ENCODE measurements at regions not wholly inside any gene's neighbourhood (a gene's known extent, or its start where the extent isn't known, plus 50 kb on each side); places are given as distances from the start of the nearest gene placed in this dataset.

GRCh38 chr20:60669211-60669610 lies 582.9 kb upstream of the CDH4 start:
- no peak for TF ChIP-seq CTCF (IDR thresholded peaks at IDR 0.05; ENCODE audit: low read depth, low read length)
- H3K4me3 ChIP-seq (ENCODE audit: low read depth, low read length) = no peak overlapping the region
- DNase-seq (ENCODE audit: low read depth, low spot score) = no peak
- in situ Hi-C loops (cut with HindIII; ENCODE audit: low sequenced_read_pairs) = no loop called here

- no peak for TF ChIP-seq CTCF (IDR thresholded peaks at IDR 0.05; ENCODE audit: low read depth, low read length)
- no peak overlapping the region for H3K4me3 ChIP-seq (ENCODE audit: low read depth, low read length)
- no peak for DNase-seq (ENCODE audit: low read depth, low spot score)
- in situ Hi-C loops (cut with HindIII; ENCODE audit: low sequenced_read_pairs) = no loop called here
These were observed 576.0 kb upstream of the CDH4 start for GRCh38 chr20:60676011-60676410.

- in situ Hi-C loops (cut with HindIII; ENCODE audit: low sequenced_read_pairs) = no loop called here
- no peak overlapping the region for H3K4me3 ChIP-seq (ENCODE audit: low read depth, low read length)
- TF ChIP-seq CTCF (IDR thresholded peaks at IDR 0.05; ENCODE audit: low read depth, low read length) = no peak
- DNase-seq (ENCODE audit: low read depth, low spot score) = no peak
These were observed 574.2 kb upstream of the CDH4 start for GRCh38 chr20:60677819-60678218.

- DNase-seq (ENCODE audit: low read depth, low spot score) = no peak
- in situ Hi-C loops (cut with HindIII; ENCODE audit: low sequenced_read_pairs) = no loop called here
- H3K4me3 ChIP-seq (ENCODE audit: low read depth, low read length) = no peak overlapping the region
- no peak for TF ChIP-seq CTCF (IDR thresholded peaks at IDR 0.05; ENCODE audit: low read depth, low read length)
These were observed 571.5 kb upstream of the CDH4 start for GRCh38 chr20:60680554-60680953.

- no peak overlapping the region for H3K4me3 ChIP-seq (ENCODE audit: low read depth, low read length)
- no peak for DNase-seq (ENCODE audit: low read depth, low spot score)
- no peak for TF ChIP-seq CTCF (IDR thresholded peaks at IDR 0.05; ENCODE audit: low read depth, low read length)
- in situ Hi-C loops (cut with HindIII; ENCODE audit: low sequenced_read_pairs) = no loop called here
These were observed 564.8 kb upstream of the CDH4 start for GRCh38 chr20:60687213-60687612.

- TF ChIP-seq CTCF (IDR thresholded peaks at IDR 0.05; ENCODE audit: low read depth, low read length) = no peak
- no peak overlapping the region for H3K4me3 ChIP-seq (ENCODE audit: low read depth, low read length)
- DNase-seq (ENCODE audit: low read depth, low spot score) = no peak
- in situ Hi-C loops (cut with HindIII; ENCODE audit: low sequenced_read_pairs) = no loop called here
These were observed 561.3 kb upstream of the CDH4 start for GRCh38 chr20:60690771-60691170.
